Memory B cell (primary cell): ENCODE measurements at regions not wholly inside any gene's neighbourhood (a gene's known extent, or its start where the extent isn't known, plus 50 kb on each side); places are given as distances from the start of the nearest gene placed in this dataset.
"Not testable (repeated sequence)": the region's sequence is repeated elsewhere in the genome, so short reads cannot be mapped to it uniquely, and the experiment has no call there.

Source experiments
- ATAC-seq: fragments of 150-1000 bp; cut with Tn5 transposase; 2 replicates; pipeline ENCODE4 v1.10.0; 2021; ENCODE audit warnings: low read depth, mild to moderate bottlenecking, moderate library complexity
- DNase-seq, 2 donors: peaks; one replicate each; pipeline ENCODE4 v3.0.0; 2022; ENCODE audit warnings: low spot score in 2 of 2
- H3K27ac Mint-ChIP-seq: one replicate; pipeline ENCODE4 v1.8.0; 2022; ENCODE audit warnings: mild to moderate bottlenecking, moderate library complexity, mixed read lengths
- H3K27me3 Mint-ChIP-seq: one replicate; pipeline ENCODE4 v1.8.0; 2022; ENCODE audit warnings: mixed read lengths
- H3K36me3 Mint-ChIP-seq: one replicate; pipeline ENCODE4 v1.8.0; 2022; ENCODE audit warnings: mild to moderate bottlenecking, mixed read lengths
- H3K4me1 Mint-ChIP-seq: one replicate; pipeline ENCODE4 v1.8.0; 2022; ENCODE audit warnings: mixed read lengths
- H3K4me3 Mint-ChIP-seq: one replicate; pipeline ENCODE4 v1.8.0; 2022; ENCODE audit warnings: mild to moderate bottlenecking, moderate library complexity, mixed read lengths
- H3K9me3 Mint-ChIP-seq: one replicate; pipeline ENCODE4 v1.8.0; 2022; ENCODE audit warnings: mixed read lengths

DNA sequence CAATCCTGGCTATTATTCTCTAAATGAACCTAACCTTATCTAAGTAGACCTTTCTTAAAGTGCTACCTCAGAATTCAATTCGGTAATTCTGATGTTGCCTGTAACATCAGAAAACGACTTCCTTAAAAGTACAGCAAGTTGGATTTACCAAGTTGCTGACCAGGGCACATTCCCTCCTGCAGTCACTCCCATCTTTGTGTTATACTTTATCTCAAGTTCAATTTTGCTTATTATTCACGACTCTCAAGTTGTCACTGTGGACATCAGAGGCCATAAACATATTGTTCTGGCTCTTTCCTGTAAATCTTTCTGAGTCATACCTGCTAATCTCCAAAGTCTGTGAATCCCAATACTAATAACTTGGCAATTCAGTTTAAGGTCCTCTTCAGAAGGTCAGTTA lies 64.6 kb upstream of the ZSCAN2 start:
- DNase-seq, H3K9me3 Mint-ChIP-seq, H3K27ac Mint-ChIP-seq, ATAC-seq, H3K27me3 Mint-ChIP-seq, H3K4me1 Mint-ChIP-seq, H3K4me3 Mint-ChIP-seq: not testable (repeated sequence)
- peaks cover 17% of the 10 kb centered on the region for H3K36me3 Mint-ChIP-seq

DNA sequence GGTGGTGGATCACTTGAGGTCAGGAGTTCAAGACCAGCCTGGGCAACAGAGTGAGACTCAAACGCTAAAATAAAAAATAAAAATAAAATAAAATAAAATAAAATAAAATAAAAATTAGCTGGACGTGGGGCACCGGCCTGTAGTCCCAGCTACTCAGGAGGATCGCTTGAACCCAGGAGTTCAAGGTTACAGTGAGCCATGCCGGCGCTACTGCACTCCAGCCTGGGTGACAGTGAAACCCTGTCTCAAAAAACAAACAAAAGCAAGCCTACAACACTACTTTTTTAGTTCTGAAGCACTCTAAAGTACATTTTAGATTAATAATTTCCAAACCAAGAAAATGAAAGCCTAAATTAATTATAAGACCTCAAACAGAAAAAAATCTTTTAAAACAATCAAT lies 56.2 kb upstream of the ZSCAN2 start:
- not testable (repeated sequence) for H3K4me1 Mint-ChIP-seq, H3K27ac Mint-ChIP-seq, H3K27me3 Mint-ChIP-seq, H3K4me3 Mint-ChIP-seq, ATAC-seq, DNase-seq, H3K9me3 Mint-ChIP-seq
- H3K36me3 Mint-ChIP-seq = peaks cover 19% of the 10 kb centered on the region

DNA sequence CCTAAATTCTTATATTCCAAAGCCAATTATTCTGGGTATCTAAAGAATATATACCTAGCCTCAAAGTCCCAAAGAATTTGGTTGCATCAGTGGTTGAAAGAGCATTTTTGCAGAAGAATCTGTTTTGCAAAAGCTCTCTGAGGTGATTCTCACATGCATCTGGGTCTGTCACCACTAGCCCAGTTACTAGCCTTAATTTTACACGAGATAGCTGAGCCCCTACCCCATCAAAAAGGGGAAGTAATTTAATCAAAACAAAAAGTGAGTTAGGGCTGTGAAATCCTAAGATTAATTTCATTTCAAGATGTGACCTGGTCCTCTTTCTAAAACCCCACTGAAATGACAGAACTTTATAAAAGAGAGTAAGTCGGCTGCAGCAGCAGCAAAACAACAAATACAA lies 53.7 kb upstream of the ZSCAN2 start:
- H3K4me1 Mint-ChIP-seq, H3K27me3 Mint-ChIP-seq, ATAC-seq, H3K27ac Mint-ChIP-seq, H3K4me3 Mint-ChIP-seq, H3K9me3 Mint-ChIP-seq, DNase-seq: not testable (repeated sequence)
- H3K36me3 Mint-ChIP-seq = peaks cover 18% of the 10 kb centered on the region

DNA sequence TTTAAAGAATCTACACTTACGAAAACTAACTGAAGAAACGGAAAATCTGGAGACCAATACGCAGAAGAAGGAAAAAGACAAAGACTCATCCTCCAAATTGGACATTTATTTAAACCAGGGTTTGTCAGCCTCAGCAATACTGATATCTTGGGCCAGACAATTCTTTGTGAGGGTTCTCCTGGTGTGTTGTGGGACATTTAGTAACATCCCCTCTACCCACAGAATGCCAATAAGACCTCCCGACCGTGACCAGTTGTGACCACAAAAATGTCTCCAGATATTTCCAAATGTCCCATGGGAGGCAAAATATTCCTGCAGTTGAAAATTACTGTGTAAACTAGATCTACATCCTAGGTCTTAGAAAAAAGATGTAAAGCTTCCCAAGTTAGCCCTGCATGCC lies 50.3 kb upstream of the ZSCAN2 start:
- not testable (repeated sequence) for DNase-seq

More for the DNA sequence above, 50.3 kb upstream of the ZSCAN2 start:
- peaks cover 27% of the 10 kb centered on the region for H3K36me3 Mint-ChIP-seq
- H3K4me1 Mint-ChIP-seq, H3K9me3 Mint-ChIP-seq, H3K27ac Mint-ChIP-seq, H3K27me3 Mint-ChIP-seq, ATAC-seq, H3K4me3 Mint-ChIP-seq: not testable (repeated sequence)
